Upper lobe of left lung (tissue), 6 donors: ENCODE measurements at regions not wholly inside any gene's neighbourhood (a gene's known extent, or its start where the extent isn't known, plus 50 kb on each side); places are given as distances from the start of the nearest gene placed in this dataset.

Source experiments
- ATAC-seq, 2 donors: fragments of 200-7000 bp; cut with Tn5 transposase; one replicate each; pipeline ENCODE4 v1.9.1; 2022; ENCODE audit warnings: mild to moderate bottlenecking in 2 of 2, moderate library complexity in 2 of 2; ENCODE audit not compliant: low FRiP score in 2 of 2
- DNase-seq, 2 donors: peaks; one replicate each; pipeline ENCODE4 v3.0.0-alpha.2; 2019 to 2020
- H3K27ac ChIP-seq, 4 donors: fragments of 200-600 bp; sonication (generic); one replicate each; pipeline ENCODE4 v1.5.1; 2016 to 2019
- H3K27me3 ChIP-seq, 4 donors: fragments of 200-600 bp; sonication (generic); one replicate each; pipeline ENCODE4 v1.5.1; 2017 to 2019
- H3K36me3 ChIP-seq, 4 donors: fragments of 200-600 bp; sonication (generic); one replicate each; pipeline ENCODE4 v1.5.1; 2016 to 2019
- H3K4me1 ChIP-seq, 4 donors: fragments of 200-600 bp; sonication (generic); one replicate each; pipeline ENCODE4 v1.5.1; 2018 to 2019
- H3K4me3 ChIP-seq, 4 donors: fragments of 200-600 bp; sonication (generic); one replicate each; pipeline ENCODE4 v1.5.1; 2017 to 2019; ENCODE audit warnings: mild to moderate bottlenecking in 2 of 4, moderate library complexity in 1 of 4
- H3K9me3 ChIP-seq, 4 donors: fragments of 200-600 bp; sonication (generic); one replicate each; pipeline ENCODE4 v1.5.1; 2018 to 2019
- CTCF ChIP-seq, 6 experiments: fragments of 450-650 bp in 4 of 6; fragments of 200-600 bp in 2 of 6; sonication (generic) in 2 of 6; IDR thresholded peaks; one replicate each; pipeline ENCODE4 v1.5.1; 2016 to 2019; ENCODE audit warnings: antibody characterized with exemption in 6 of 6
- EP300 ChIP-seq, 4 donors: sonication (generic); formaldehyde crosslinking; IDR thresholded peaks; one replicate each; pipeline ENCODE4 v1.5.1; 2017; ENCODE audit warnings: antibody characterized with exemption in 4 of 4, control low read depth in 2 of 4
- POLR2A ChIP-seq, 4 donors: fragments of 450-650 bp; IDR thresholded peaks; one replicate each; pipeline ENCODE4 v1.5.1; 2016 to 2017; ENCODE audit warnings: antibody characterized with exemption in 4 of 4, mild to moderate bottlenecking in 2 of 4
- POLR2AphosphoS5 ChIP-seq, 2 donors: sonication (generic); formaldehyde crosslinking; IDR thresholded peaks; one replicate each; pipeline ENCODE4 v1.5.1; 2017; ENCODE audit warnings: antibody characterized with exemption in 2 of 2
- WGBS, 2 donors: methylation state at CpG; one replicate each; pipeline ENCODE4 v1.1.5; 2017 to 2018; 5-methylcytosine and 5-hydroxymethylcytosine counted together
- donor health status: DM: no; HTN: no; CAD: no; lungs with moderate emphysema.
- donor health status: DM: no; HTN: yes; CAD: no; lungs with severe emphysema.

GRCh38 chr15:95616306-95616705 lies 714.2 kb upstream of the NR2F2 start:
- no peak for TF ChIP-seq EP300 (IDR thresholded peaks at IDR 0.05)
- no peaks in the 10 kb centered on the region for H3K9me3 ChIP-seq
- H3K36me3 ChIP-seq = no peaks in the 10 kb centered on the region
- H3K27me3 ChIP-seq = no peaks in the 10 kb centered on the region
- H3K4me1 ChIP-seq = no peaks in the 10 kb centered on the region
- no peak overlapping the region for H3K4me3 ChIP-seq
- WGBS, 2 donors = 93 to 100% methylated on average over 2 of the region's 2 CpGs
- DNase-seq (no peak), ATAC-seq (no peak)
- no peak overlapping the region for H3K27ac ChIP-seq

- Histone ChIP-seq H3K27me3 (no peaks in the 10 kb centered on the region), H3K27ac (no peak overlapping the region), H3K36me3 (no peaks in the 10 kb centered on the region), H3K4me1 (no peaks in the 10 kb centered on the region), H3K9me3 (peaks cover 0 to 6% (median 0%) of the 10 kb centered on the region in 4 donors), H3K4me3 (no peak overlapping the region)
- DNase-seq = no peak
- 83 to 87% methylated on average over 1 of the region's 1 CpG for WGBS, 2 donors
- TF ChIP-seq POLR2AphosphoS5 (IDR thresholded peaks at IDR 0.05) (peak in 1 of 2 donors; percentile 9), EP300 (IDR thresholded peaks at IDR 0.05) (no peak), POLR2A (IDR thresholded peaks at IDR 0.05) (no peak)
- peak in 1 of 2 donors; percentile 44 for ATAC-seq
Measured at GRCh38 chr15:95620934-95621579, 709.4 kb upstream of the NR2F2 start.

- no peak overlapping the region for H3K27ac ChIP-seq
- H3K36me3 ChIP-seq = no peaks in the 10 kb centered on the region
- no peaks in the 10 kb centered on the region for H3K27me3 ChIP-seq
- peaks cover 0 to 6% (median 0%) of the 10 kb centered on the region in 4 donors for H3K9me3 ChIP-seq
- DNase-seq (no peak), ATAC-seq (no peak)
- no peak overlapping the region for H3K4me3 ChIP-seq
- no peak for TF ChIP-seq POLR2A (IDR thresholded peaks at IDR 0.05)
- no peak for TF ChIP-seq CTCF (IDR thresholded peaks at IDR 0.05)
- no peak for TF ChIP-seq EP300 (IDR thresholded peaks at IDR 0.05)
- TF ChIP-seq POLR2AphosphoS5 (IDR thresholded peaks at IDR 0.05) = no peak
- H3K4me1 ChIP-seq = no peaks in the 10 kb centered on the region
Measured at GRCh38 chr15:95622843-95623242, 707.7 kb upstream of the NR2F2 start.

DNA sequence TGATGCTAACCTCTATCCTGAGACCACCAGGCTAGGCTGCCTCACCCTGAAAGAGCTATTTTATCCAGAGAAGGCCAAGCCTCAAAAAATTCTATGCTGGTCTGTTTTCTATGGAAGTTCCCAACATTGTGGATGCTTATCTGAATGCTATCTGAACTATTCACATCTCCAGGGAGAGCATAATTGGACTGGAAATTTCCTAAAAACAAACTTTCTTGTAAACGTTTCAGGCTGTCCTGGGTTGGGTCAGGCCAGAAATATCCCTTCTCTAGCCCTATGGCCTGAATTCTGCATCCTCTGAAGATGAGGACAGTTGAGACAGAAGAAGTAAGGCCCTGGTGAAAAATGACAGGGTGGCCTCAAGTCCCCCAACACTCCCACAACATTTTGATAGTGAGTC lies 706.4 kb upstream of the NR2F2 start:
- H3K36me3 ChIP-seq = no peaks in the 10 kb centered on the region
- DNase-seq (no peak), ATAC-seq (no peak)
- no peak overlapping the region for H3K27ac ChIP-seq
- no peak overlapping the region for H3K4me3 ChIP-seq
- H3K9me3 ChIP-seq = peaks cover 0 to 6% (median 0%) of the 10 kb centered on the region in 4 donors
- no peak for TF ChIP-seq POLR2A (IDR thresholded peaks at IDR 0.05)
- TF ChIP-seq POLR2AphosphoS5 (IDR thresholded peaks at IDR 0.05) = no peak
- no peak for TF ChIP-seq CTCF (IDR thresholded peaks at IDR 0.05)
- no peak for TF ChIP-seq EP300 (IDR thresholded peaks at IDR 0.05)
- no peaks in the 10 kb centered on the region for H3K27me3 ChIP-seq
- WGBS, 2 donors = 53 to 75% methylated on average over 1 of the region's 1 CpG
- no peaks in the 10 kb centered on the region for H3K4me1 ChIP-seq

DNA sequence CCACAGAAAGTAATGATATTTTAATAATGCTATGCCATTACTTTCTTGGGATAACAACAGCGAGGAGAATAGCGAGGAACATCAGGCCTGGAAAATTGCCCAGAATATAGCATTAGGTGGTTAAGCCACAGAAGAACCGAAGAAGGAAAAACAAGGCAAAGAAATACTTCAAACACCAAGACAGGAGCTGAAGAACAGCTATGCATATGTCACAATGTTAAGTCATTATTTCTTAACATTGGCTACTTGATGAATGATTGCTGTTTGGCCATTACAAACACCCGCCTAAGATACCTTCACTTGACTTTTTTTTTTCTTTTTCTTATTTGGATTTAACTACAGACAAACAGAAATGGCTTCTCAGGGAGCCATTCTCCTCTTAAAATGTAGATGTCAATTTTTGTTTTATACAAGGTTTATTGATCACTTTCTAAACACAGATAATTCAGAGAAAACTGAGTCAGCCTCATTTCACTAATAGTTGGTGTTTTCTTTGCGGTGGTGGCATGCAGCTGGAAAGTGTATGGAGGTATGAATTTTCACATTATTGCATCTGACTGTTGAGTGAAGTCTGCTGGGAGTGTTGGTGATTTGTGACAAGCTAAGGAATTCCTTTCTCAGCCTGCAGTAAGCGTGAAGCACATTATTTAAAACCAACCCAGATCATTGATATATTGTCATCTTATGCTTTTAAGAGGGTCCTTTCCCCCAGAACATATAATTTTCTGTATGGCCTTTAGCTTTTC lies 705.7 kb upstream of the NR2F2 start:
- TF ChIP-seq EP300 (IDR thresholded peaks at IDR 0.05) (no peak), CTCF (IDR thresholded peaks at IDR 0.05) (no peak), POLR2AphosphoS5 (IDR thresholded peaks at IDR 0.05) (no peak)
- H3K9me3 ChIP-seq = peaks cover 0 to 6% (median 0%) of the 10 kb centered on the region in 4 donors
- no peak overlapping the region for H3K27ac ChIP-seq
- H3K27me3 ChIP-seq = no peaks in the 10 kb centered on the region
- H3K36me3 ChIP-seq = no peaks in the 10 kb centered on the region
- no peak for DNase-seq
- H3K4me1 ChIP-seq = no peaks in the 10 kb centered on the region
- H3K4me3 ChIP-seq = no peak overlapping the region
- ATAC-seq = no peak
- 82 to 85% methylated on average over 6 of the region's 6 CpGs for WGBS, 2 donors
